ENCODE measurements at regions not wholly inside any gene's neighbourhood (a gene's known extent, or its start where the extent isn't known, plus 50 kb on each side); places are given as distances from the start of the nearest gene placed in this dataset.
A peak's percentile ranks its signal among the peaks of the same experiment; 100 is the strongest.

DNA sequence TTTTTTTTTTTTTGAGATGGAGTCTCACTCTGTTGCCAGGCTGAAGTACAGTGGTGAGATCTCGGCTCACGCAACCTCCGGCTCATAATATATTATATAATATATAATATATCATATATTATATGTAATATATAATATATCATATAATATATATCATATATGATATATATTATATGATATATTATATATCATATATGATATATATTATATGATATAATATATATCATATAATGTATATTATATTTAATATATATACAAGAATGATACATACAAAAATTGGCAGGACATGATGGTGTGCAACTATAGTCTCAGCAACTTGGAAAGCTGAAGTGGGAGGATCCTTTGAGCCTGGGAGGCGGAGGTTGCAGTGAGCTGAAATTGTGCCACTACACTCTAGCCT is 1725.5 kb downstream of the MRPL39 start:
- no peak for TF ChIP-seq CTCF (conservative IDR thresholded peaks at IDR 0.05; ENCODE audit: low read depth, low read length)
- no peak for DNase-seq (ENCODE audit: low read depth)
- H3K4me3 ChIP-seq (ENCODE audit: low read depth, low read length), result no peak overlapping the region

- TF ChIP-seq CTCF (conservative IDR thresholded peaks at IDR 0.05; ENCODE audit: low read depth, low read length), result no peak
- no peak for DNase-seq (ENCODE audit: low read depth)
- no peak overlapping the region for H3K4me3 ChIP-seq (ENCODE audit: low read depth, low read length)
These were observed 1730.2 kb downstream of the MRPL39 start for GRCh38 chr21:23876925-23877558.

DNA sequence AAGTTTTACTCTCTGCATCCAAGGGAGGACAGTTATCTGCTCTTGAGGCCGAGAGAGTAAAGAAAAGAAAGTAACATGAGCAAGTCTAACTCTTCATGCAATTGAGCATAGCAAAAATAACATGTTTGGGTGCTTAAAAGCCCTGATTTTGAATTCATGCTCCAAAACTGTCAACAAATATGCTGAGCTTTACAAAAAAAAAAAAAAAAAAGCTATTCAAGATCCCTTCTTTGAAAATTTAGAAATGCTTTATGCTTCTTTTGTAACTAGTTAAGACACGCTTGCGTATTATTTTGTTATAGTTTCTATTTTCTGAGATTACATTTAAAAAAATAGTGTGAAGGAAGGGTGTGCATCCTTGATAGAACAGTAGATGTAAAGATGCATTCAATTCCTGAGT is 1733.0 kb downstream of the MRPL39 start:
- TF ChIP-seq CTCF (conservative IDR thresholded peaks at IDR 0.05; ENCODE audit: low read depth, low read length), result no peak
- no peak overlapping the region for H3K4me3 ChIP-seq (ENCODE audit: low read depth, low read length)
- no peak for DNase-seq (ENCODE audit: low read depth)

DNA sequence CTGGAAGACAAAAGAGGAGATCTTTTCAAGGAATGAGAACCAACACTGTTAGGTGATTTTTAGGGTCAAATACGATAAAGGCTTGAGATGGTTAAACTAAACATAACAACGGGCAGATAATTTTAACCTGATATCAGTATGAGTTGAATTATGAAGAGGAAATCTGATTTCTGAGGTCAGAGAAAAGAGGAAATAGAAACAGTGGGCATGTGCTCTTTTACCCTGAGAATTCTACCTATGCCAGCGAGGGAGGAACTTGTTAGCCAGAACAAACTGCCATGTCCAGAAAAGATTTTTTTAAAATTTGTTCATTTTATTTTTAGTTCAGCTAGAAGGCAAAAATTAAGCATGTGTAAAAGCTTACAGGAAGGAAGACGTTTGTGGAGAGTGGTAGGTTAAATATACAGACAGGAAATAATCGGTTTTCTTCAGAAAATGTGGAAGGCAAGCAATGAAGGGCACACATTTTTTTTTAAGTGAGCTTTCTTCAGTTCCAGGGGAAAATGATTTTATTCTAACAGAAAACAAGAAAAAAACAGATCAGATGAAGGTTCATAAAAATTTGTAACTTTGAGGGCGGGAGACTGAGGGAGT is 1745.3 kb downstream of the MRPL39 start:
- H3K4me3 ChIP-seq (ENCODE audit: low read depth, low read length), result no peak overlapping the region
- no peak for TF ChIP-seq CTCF (conservative IDR thresholded peaks at IDR 0.05; ENCODE audit: low read depth, low read length)

DNA sequence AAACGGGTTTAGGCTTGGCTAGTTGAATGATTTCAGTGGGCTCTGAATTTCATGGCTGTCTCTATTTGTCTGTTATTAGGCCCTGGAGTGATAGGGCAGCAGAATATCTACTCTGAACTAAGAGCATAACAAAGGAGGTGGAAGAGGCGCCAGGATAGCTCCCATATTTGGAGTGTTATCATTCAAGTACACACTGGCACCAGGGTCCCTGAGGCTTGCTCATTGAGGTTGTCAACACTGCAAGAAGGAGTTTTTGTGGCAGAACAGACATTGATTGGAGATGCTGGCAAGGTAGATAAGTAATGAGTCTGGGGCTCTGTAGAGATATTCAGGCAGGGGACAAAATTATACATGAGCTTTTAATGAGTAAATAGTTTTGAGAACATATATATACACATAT is 1748.4 kb downstream of the MRPL39 start:
- no peak overlapping the region for H3K4me3 ChIP-seq (ENCODE audit: low read depth, low read length)
- no peak for DNase-seq (ENCODE audit: low read depth)
- no peak for TF ChIP-seq CTCF (conservative IDR thresholded peaks at IDR 0.05; ENCODE audit: low read depth, low read length)

More for the DNA sequence above, 1745.3 kb downstream of the MRPL39 start:
- DNase-seq (ENCODE audit: low read depth), result no peak

- H3K4me3 ChIP-seq (ENCODE audit: low read depth, low read length), result no peak overlapping the region
- TF ChIP-seq CTCF (conservative IDR thresholded peaks at IDR 0.05; ENCODE audit: low read depth, low read length), result peak; percentile 48
- no peak for DNase-seq (ENCODE audit: low read depth)
These were observed 1753.4 kb downstream of the MRPL39 start for GRCh38 chr21:23853796-23854379.

GRCh38 chr21:23837564-23837963 is 1769.7 kb downstream of the MRPL39 start:
- no peak for TF ChIP-seq CTCF (conservative IDR thresholded peaks at IDR 0.05; ENCODE audit: low read depth, low read length)
- no peak overlapping the region for H3K4me3 ChIP-seq (ENCODE audit: low read depth, low read length)
- DNase-seq (ENCODE audit: low read depth), result no peak
